Amniotic epithelial cell (primary cell): ENCODE measurements at regions not wholly inside any gene's neighbourhood (a gene's known extent, or its start where the extent isn't known, plus 50 kb on each side); places are given as distances from the start of the nearest gene placed in this dataset.
"Not testable (repeated sequence)": the region's sequence is repeated elsewhere in the genome, so short reads cannot be mapped to it uniquely, and the experiment has no call there.

ENCODE experiments used
- DNase-seq: peaks from one replicate; pipeline ENCODE4 v3.0.0-alpha.2; 2010; ENCODE audit warnings: low read depth

GRCh38 chr6:49274809-49275769, 188.0 kb downstream of the MMUT start:
- not testable (repeated sequence) for DNase-seq

- DNase-seq = peak; percentile 28
Observed at GRCh38 chr6:49269190-49269589, 193.9 kb downstream of the MMUT start.

- DNase-seq = no peak
Observed at GRCh38 chr6:49264909-49265308, 198.1 kb downstream of the MMUT start.

- no peak for DNase-seq
Observed at GRCh38 chr6:49264496-49264895, 198.6 kb downstream of the MMUT start.

- no peak for DNase-seq
Observed at GRCh38 chr6:49257549-49257948, 205.5 kb downstream of the MMUT start.

- DNase-seq = no peak
Observed at GRCh38 chr6:49255335-49255734, 207.7 kb downstream of the MMUT start.

- DNase-seq = no peak
Observed at GRCh38 chr6:49252901-49253300, 210.2 kb downstream of the MMUT start.

GRCh38 chr6:49233483-49233882, 229.6 kb downstream of the MMUT start:
- DNase-seq = no peak

GRCh38 chr6:49225471-49225870, 237.6 kb downstream of the MMUT start:
- no peak for DNase-seq

- no peak for DNase-seq
Observed at GRCh38 chr6:49220293-49220692, 242.8 kb downstream of the MMUT start.

GRCh38 chr6:49205526-49205925, 257.5 kb downstream of the MMUT start:
- no peak for DNase-seq

- peak; percentile 11 for DNase-seq
Observed at GRCh38 chr6:49202924-49203536, 260.0 kb downstream of the MMUT start.

GRCh38 chr6:49198015-49198414, 265.0 kb downstream of the MMUT start:
- DNase-seq = no peak

GRCh38 chr6:49162379-49162778, 300.7 kb downstream of the MMUT start:
- not testable (repeated sequence) for DNase-seq

GRCh38 chr6:49155316-49155715, 307.7 kb downstream of the MMUT start:
- no peak for DNase-seq

- DNase-seq = no peak
Observed at GRCh38 chr6:49151957-49152356, 311.1 kb downstream of the MMUT start.

GRCh38 chr6:49151461-49151860, 311.6 kb downstream of the MMUT start:
- DNase-seq = no peak

- no peak for DNase-seq
Observed at GRCh38 chr6:49151033-49151432, 312.0 kb downstream of the MMUT start.

GRCh38 chr6:49145280-49145679, 317.8 kb downstream of the MMUT start:
- no peak for DNase-seq

GRCh38 chr6:49142421-49143151, 320.5 kb downstream of the MMUT start:
- DNase-seq = no peak

GRCh38 chr6:49121970-49122369, 341.1 kb downstream of the MMUT start:
- DNase-seq = no peak

GRCh38 chr6:49118478-49118877, 344.6 kb downstream of the MMUT start:
- no peak for DNase-seq

GRCh38 chr6:49110916-49111315, 352.1 kb downstream of the MMUT start:
- DNase-seq = no peak
